ENCODE measurements at regions not wholly inside any gene's neighbourhood (a gene's known extent, or its start where the extent isn't known, plus 50 kb on each side); places are given as distances from the start of the nearest gene placed in this dataset.
"Not testable (repeated sequence)": the region's sequence is repeated elsewhere in the genome, so short reads cannot be mapped to it uniquely, and the experiment has no call there.

- DNase-seq (ENCODE audit: low read depth): not testable (repeated sequence)
These were observed 54.3 kb downstream of the RNU1-4 start for GRCh38 chr1:16794609-16795008.

- DNase-seq (ENCODE audit: low read depth): not testable (repeated sequence)
These were observed 54.8 kb downstream of the RNU1-4 start for GRCh38 chr1:16795119-16795518.

GRCh38 chr1:16796179-16796578, 55.9 kb downstream of the RNU1-4 start:
- not testable (repeated sequence) for DNase-seq (ENCODE audit: low read depth)

DNA sequence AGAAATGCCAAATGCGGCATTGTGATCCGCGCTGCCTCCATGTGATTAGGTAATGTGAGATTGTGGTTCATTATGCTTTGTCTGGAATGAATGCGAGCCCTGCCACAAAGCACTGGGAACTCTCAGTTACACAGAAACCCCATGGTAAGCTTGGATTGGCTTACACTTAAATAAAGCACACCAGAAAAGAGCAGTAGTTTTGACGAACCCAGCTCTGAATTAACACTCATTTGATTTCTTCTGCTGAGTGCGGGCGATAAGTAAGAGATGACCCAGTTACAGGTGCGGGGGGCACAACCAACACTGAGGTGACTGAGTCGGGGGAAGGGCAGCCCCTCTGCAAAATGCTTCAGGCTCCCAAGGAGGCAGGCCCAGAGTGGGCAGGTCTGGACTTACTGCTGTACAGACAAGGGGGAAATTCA, 56.3 kb downstream of the RNU1-4 start:
- DNase-seq (ENCODE audit: low read depth): peak; percentile 6

- DNase-seq (ENCODE audit: low read depth): not testable (repeated sequence)
These were observed 56.7 kb downstream of the RNU1-4 start for GRCh38 chr1:16797065-16797464.

- DNase-seq (ENCODE audit: low read depth): not testable (repeated sequence)
These were observed 57.7 kb downstream of the RNU1-4 start for GRCh38 chr1:16798050-16798449.

All from iris pigment epithelial cell (primary cell).